ENCODE measurements at regions not wholly inside any gene's neighbourhood (a gene's known extent, or its start where the extent isn't known, plus 50 kb on each side); places are given as distances from the start of the nearest gene placed in this dataset.
A peak's percentile ranks its signal among the peaks of the same experiment; 100 is the strongest.
"Not testable (repeated sequence)": the region's sequence is repeated elsewhere in the genome, so short reads cannot be mapped to it uniquely, and the experiment has no call there.

GRCh38 chr10:6802759-6803426, 222.8 kb upstream of the PRKCQ start:
- no peak for DNase-seq

GRCh38 chr10:6796231-6796630, 216.2 kb upstream of the PRKCQ start:
- no peak for DNase-seq

GRCh38 chr10:6795541-6795940, 215.5 kb upstream of the PRKCQ start:
- DNase-seq, result no peak

- DNase-seq, result not testable (repeated sequence)
Measured at GRCh38 chr10:6794841-6795240, 214.8 kb upstream of the PRKCQ start.

GRCh38 chr10:6794441-6794840, 214.4 kb upstream of the PRKCQ start:
- DNase-seq, result no peak

- DNase-seq, result no peak
Measured at GRCh38 chr10:6788731-6789130, 208.7 kb upstream of the PRKCQ start.

- no peak for DNase-seq
Measured at GRCh38 chr10:6788231-6788630, 208.2 kb upstream of the PRKCQ start.

GRCh38 chr10:6787718-6788117, 207.6 kb upstream of the PRKCQ start:
- DNase-seq, result no peak

- DNase-seq, result no peak
Measured at GRCh38 chr10:6787091-6787490, 207.0 kb upstream of the PRKCQ start.

- peak; percentile 21 for DNase-seq
Measured at GRCh38 chr10:6786579-6787031, 206.5 kb upstream of the PRKCQ start.

- not testable (repeated sequence) for DNase-seq
Measured at GRCh38 chr10:6784429-6784828, 204.4 kb upstream of the PRKCQ start.

- no peak for DNase-seq
Measured at GRCh38 chr10:6783471-6783870, 203.4 kb upstream of the PRKCQ start.

- DNase-seq, result no peak
Measured at GRCh38 chr10:6782378-6782777, 202.3 kb upstream of the PRKCQ start.

GRCh38 chr10:6781133-6781770, 201.2 kb upstream of the PRKCQ start:
- DNase-seq, result no peak

GRCh38 chr10:6780008-6780677, 200.1 kb upstream of the PRKCQ start:
- DNase-seq, result no peak

GRCh38 chr10:6778992-6779701, 199.1 kb upstream of the PRKCQ start:
- DNase-seq, result peak; percentile 51

GRCh38 chr10:6776170-6776569, 196.1 kb upstream of the PRKCQ start:
- no peak for DNase-seq

- DNase-seq, result no peak
Measured at GRCh38 chr10:6774406-6774805, 194.3 kb upstream of the PRKCQ start.

GRCh38 chr10:6771331-6771730, 191.3 kb upstream of the PRKCQ start:
- DNase-seq, result no peak

- DNase-seq, result no peak
Measured at GRCh38 chr10:6770846-6771245, 190.8 kb upstream of the PRKCQ start.

GRCh38 chr10:6769704-6770417, 189.8 kb upstream of the PRKCQ start:
- no peak for DNase-seq

- DNase-seq, result no peak
Measured at GRCh38 chr10:6766131-6766801, 186.2 kb upstream of the PRKCQ start.
